GM12878 (cell line): ENCODE measurements at regions not wholly inside any gene's neighbourhood (a gene's known extent, or its start where the extent isn't known, plus 50 kb on each side); places are given as distances from the start of the nearest gene placed in this dataset.

Experiments used
- ATAC-seq: fragments of 200-7000 bp; cut with Tn5 transposase; 3 replicates; pipeline ENCODE4 v1.9.1; 2020; ENCODE audit warnings: mild to moderate bottlenecking, moderate library complexity
- BruUV-seq: library from RNA; stranded (reverse); fragments of 400-500 nt; replicated peaks from 2 replicates; lab custom pipeline; 2021; lab: Mats Ljungman, UMichigan
- CTCF ChIA-PET: fragments of 300-600 bp; sonication (Branson Sonifier 250); formaldehyde crosslinking; extraction: SDS; loops from one replicate; lab custom pipeline; 2021; ENCODE audit warnings: inconsistent platforms; lab: Yijun Ruan, JAX
- POLR2A ChIA-PET: fragments of 350-600 bp; formaldehyde crosslinking; extraction: SDS; loops from one replicate; lab custom pipeline; 2021; ENCODE audit warnings: inconsistent platforms; lab: Charles Lee
- RAD21 ChIA-PET: fragments of 300-600 bp; sonication (Branson Sonifier 250); formaldehyde crosslinking; loops from one replicate; lab custom pipeline; 2023; ENCODE audit warnings: antibody characterized with exemption; ENCODE audit not compliant: unreplicated experiment; lab: Charles Lee
- SMC1A ChIA-PET: fragments of 300-600 bp; sonication (Branson Sonifier 250); formaldehyde crosslinking; loops from one replicate; lab custom pipeline; 2023; ENCODE audit not compliant: unreplicated experiment, uncharacterized antibody; lab: Charles Lee
- DNase-seq: peaks from one replicate; pipeline ENCODE4 v3.0.0-alpha.2; 2011; ENCODE audit warnings: low read depth, low spot score
- FAIRE-seq: peaks from 3 replicates; lab custom pipeline; 2011; peaks lifted over from hg19 to GRCh38; lab: Jason Lieb, UNC
- H2AFZ ChIP-seq: 2 replicates; pipeline ENCODE4 v1.6.0; 2011; ENCODE audit warnings: low read depth, low read length, control low read depth; ENCODE audit not compliant: control insufficient read depth
- H3K27ac ChIP-seq: 2 replicates; pipeline ENCODE4 v1.5.1; 2011; ENCODE audit warnings: control low read depth; ENCODE audit not compliant: control insufficient read depth, insufficient read depth
- H3K27me3 ChIP-seq, 2 experiments: replicated peaks in 1 of 2; 2 replicates each; pipeline versions ENCODE4 v1.6.0 to v1.6.1; 2011; ENCODE audit warnings: low read length in 1 of 2; ENCODE audit not compliant: control insufficient read depth in 2 of 2, insufficient read depth in 2 of 2
- H3K36me3 ChIP-seq, 2 experiments: 2 replicates each; pipeline ENCODE4 v1.5.1; 2011; ENCODE audit warnings: low read length in 1 of 2; ENCODE audit not compliant: control insufficient read depth in 2 of 2, insufficient read depth in 2 of 2
- H3K4me1 ChIP-seq: 2 replicates; pipeline ENCODE4 v1.6.1; 2011; ENCODE audit warnings: mild to moderate bottlenecking, low read length, moderate library complexity, mixed read lengths; ENCODE audit not compliant: control insufficient read depth, insufficient read depth
- H3K4me2 ChIP-seq: 2 replicates; pipeline ENCODE4 v1.6.0; 2011; ENCODE audit warnings: control low read depth; ENCODE audit not compliant: control insufficient read depth, insufficient read depth
- H3K4me3 ChIP-seq: fragments of 200-600 bp; sonication (generic); 2 replicates; pipeline ENCODE4 v1.5.1; 2016
- H3K79me2 ChIP-seq: 2 replicates; pipeline ENCODE4 v1.6.0; 2011; ENCODE audit warnings: low read length; ENCODE audit not compliant: control insufficient read depth, insufficient read depth
- H3K9ac ChIP-seq: 2 replicates; pipeline ENCODE4 v1.8.0; 2011; ENCODE audit warnings: low read length, control low read depth, mixed read lengths; ENCODE audit not compliant: control insufficient read depth, insufficient read depth
- H3K9me3 ChIP-seq: replicated peaks from 3 replicates; pipeline ENCODE4 v1.5.1; 2011; ENCODE audit warnings: mild to moderate bottlenecking, low read length; ENCODE audit not compliant: control insufficient read depth, insufficient read depth
- H4K20me1 ChIP-seq: 2 replicates; pipeline ENCODE4 v1.6.0; 2011; ENCODE audit not compliant: control insufficient read depth, insufficient read depth
- CBFB ChIP-seq: IDR thresholded peaks from 2 replicates; pipeline ENCODE4 v1.6.1; 2016; ENCODE audit warnings: antibody characterized with exemption, low read depth
- MTA2 ChIP-seq: fragments of 450-650 bp; IDR thresholded peaks from 2 replicates; pipeline ENCODE4 v1.6.1; 2016; ENCODE audit warnings: low read depth, mild to moderate bottlenecking, moderate library complexity
- NFIC ChIP-seq: IDR thresholded peaks from 2 replicates; pipeline ENCODE4 v1.6.1; 2012; ENCODE audit warnings: low read depth, mild to moderate bottlenecking, inconsistent platforms, low read length, moderate library complexity
- NR2C1 ChIP-seq: fragments of 450-650 bp; IDR thresholded peaks from 2 replicates; pipeline ENCODE4 v1.6.1; 2017; ENCODE audit warnings: antibody characterized with exemption, mild to moderate bottlenecking, moderate library complexity
- PAX5 ChIP-seq: IDR thresholded peaks from 2 replicates; pipeline ENCODE4 v1.6.1; 2011; ENCODE audit warnings: low read depth, low read length, borderline replicate concordance
- POU2F2 ChIP-seq: IDR thresholded peaks from 3 replicates; pipeline ENCODE4 v1.6.1; 2011; ENCODE audit warnings: low read depth, mild to moderate bottlenecking, low read length, borderline replicate concordance
- SMAD5 ChIP-seq: IDR thresholded peaks from 2 replicates; pipeline ENCODE4 v1.6.1; 2016; ENCODE audit warnings: antibody characterized with exemption, low read depth
- WGBS: methylation state at CpG from one replicate; pipeline ENCODE4 v1.1.6; 2016; ENCODE audit warnings: low lambda C conversion rate; ENCODE audit not compliant: insufficient replicate concordance, insufficient coverage; ENCODE audit errors: missing lambda C conversion rate; 5-methylcytosine and 5-hydroxymethylcytosine counted together
- in situ Hi-C: fragments of 300-500 bp; cut with MboI; formaldehyde crosslinking; loops from 9 replicates; pipeline ENCODE4 v1.14.3; 2018; ENCODE audit warnings: mixed read lengths
- intact Hi-C: fragments of 100-400 bp; cut with micrococcal nuclease; formaldehyde crosslinking; loops from one replicate; pipeline ENCODE4 v1.14.2; 2022; ENCODE audit not compliant: unreplicated experiment

- ATAC-seq = no peak
- TF ChIP-seq POU2F2 = no peak
- TF ChIP-seq, all 136 proteins: peak for 0
- H3K27me3 ChIP-seq = no peaks in the 10 kb centered on the region
- no peak overlapping the region for H3K9ac ChIP-seq
- H4K20me1 ChIP-seq = no peaks in the 10 kb centered on the region
- H3K4me3 ChIP-seq = no peak overlapping the region
- ChIA-PET SMC1A (interaction anchor here (1.0 kb wide), 1 partner anchor 9 kb away, joined by 3 read pairs; no protein-coding TSS in a partner anchor), RAD21 (no interaction called here), POLR2A (no interaction called here), CTCF (no interaction called here)
- in situ Hi-C loops (no loop called here), intact Hi-C loops (no loop called here)
- H3K36me3 ChIP-seq = no peaks in the 10 kb centered on the region
- H2AFZ ChIP-seq = no peak overlapping the region
- H3K27ac ChIP-seq = no peak overlapping the region
- FAIRE-seq (no peak), DNase-seq (no peak)
- 86% methylated on average over 1 of the region's 1 CpG for WGBS
- H3K9me3 ChIP-seq = no peaks in the 10 kb centered on the region
- no peaks in the 10 kb centered on the region for H3K4me1 ChIP-seq
- no TSS peak for BruUV-seq
- no peaks in the 10 kb centered on the region for H3K79me2 ChIP-seq
- H3K4me2 ChIP-seq = no peak overlapping the region
Observed at GRCh38 chr5:105380126-105380525, 1817.5 kb upstream of the NUDT12 start.

- ATAC-seq = no peak
- no peak for FAIRE-seq
- ChIA-PET CTCF (no interaction called here), SMC1A (no interaction called here), RAD21 (no interaction called here), POLR2A (no interaction called here)
- BruUV-seq = no TSS peak
- no peak for TF ChIP-seq SMAD5
- no peak for TF ChIP-seq MTA2
- TF ChIP-seq NR2C1 = no peak
- TF ChIP-seq CBFB = no peak
- TF ChIP-seq NFIC = no peak
- no peak for TF ChIP-seq PAX5
- Histone ChIP-seq H3K36me3 (no peaks in the 10 kb centered on the region), H3K27ac (no peak overlapping the region), H3K4me1 (no peaks in the 10 kb centered on the region), H3K27me3 (no peaks in the 10 kb centered on the region), H3K9ac (no peak overlapping the region), H3K9me3 (no peaks in the 10 kb centered on the region), H2AFZ (no peak overlapping the region), H3K4me2 (no peak overlapping the region), H3K79me2 (no peaks in the 10 kb centered on the region), H3K4me3 (no peak overlapping the region), H4K20me1 (no peaks in the 10 kb centered on the region)
- intact Hi-C loops = no loop called here
- 0% methylated on average over 2 of the region's 2 CpGs for WGBS
- no peak for DNase-seq
- in situ Hi-C loops = no loop called here
Observed at GRCh38 chr5:105371169-105371568, 1808.6 kb upstream of the NUDT12 start.
